A549 (cell line): ENCODE measurements at regions not wholly inside any gene's neighbourhood (a gene's known extent, or its start where the extent isn't known, plus 50 kb on each side); places are given as distances from the start of the nearest gene placed in this dataset.

Experiments used
- ATAC-seq, 2 experiments: fragments of 200-7000 bp in 1 of 2; fragments of >200 bp in 1 of 2; cut with Nextera tagmentation in 1 of 2; cut with Tn5 transposase in 1 of 2; 3 replicates each; pipeline versions ENCODE4 v1.8.0 to v1.9.1; 2018 to 2020; ENCODE audit warnings: mild to moderate bottlenecking in 1 of 2, moderate library complexity in 1 of 2
- CTCF ChIA-PET: fragments of 300-600 bp; sonication (Branson Sonifier 250); formaldehyde crosslinking; extraction: SDS; loops from one replicate; lab custom pipeline; 2021; ENCODE audit warnings: antibody characterized with exemption, inconsistent platforms; lab: Yijun Ruan, JAX
- POLR2A ChIA-PET: fragments of 350-600 bp; formaldehyde crosslinking; extraction: SDS; loops from one replicate; lab custom pipeline; 2021; ENCODE audit warnings: antibody characterized with exemption, inconsistent platforms; lab: Yijun Ruan, JAX
- DNase-seq, 2 experiments: peaks; one replicate each; pipeline versions ENCODE4 v3.0.0 to v3.0.0-alpha.2; 2011 to 2016; ENCODE audit warnings: low read depth in 1 of 2, low spot score in 1 of 2
- FAIRE-seq: peaks from 2 replicates; lab custom pipeline; 2011; peaks lifted over from hg19 to GRCh38; lab: Jason Lieb, UNC
- H3K27ac ChIP-seq, 2 experiments: fragments of >200 bp; sonication (Bioruptor Twin); formaldehyde crosslinking; 3 replicates each; pipeline ENCODE4 v1.5.1; 2016 to 2017
- H3K4me1 ChIP-seq: fragments of >200 bp; sonication (Bioruptor Twin); formaldehyde crosslinking; 3 replicates; pipeline ENCODE4 v1.6.1; 2016
- H3K4me2 ChIP-seq: fragments of >200 bp; sonication (Bioruptor Twin); formaldehyde crosslinking; 3 replicates; pipeline ENCODE4 v1.6.1; 2016
- H3K4me3 ChIP-seq: fragments of >200 bp; sonication (Bioruptor Twin); formaldehyde crosslinking; 3 replicates; pipeline ENCODE4 v1.5.1; 2016
- H3K9me3 ChIP-seq: fragments of >200 bp; sonication (Bioruptor Twin); formaldehyde crosslinking; 3 replicates; pipeline ENCODE4 v1.6.1; 2016
- CBX2 ChIP-seq: fragments of 200-600 bp; sonication (generic); IDR thresholded peaks from 2 replicates; pipeline ENCODE4 v1.6.1; 2016; ENCODE audit warnings: low read depth, mild to moderate bottlenecking, borderline replicate concordance
- CBX8 ChIP-seq: fragments of 200-600 bp; sonication (generic); IDR thresholded peaks from 2 replicates; pipeline ENCODE4 v1.6.1; 2016
- CEBPB ChIP-seq, 2 experiments: fragments of >200 bp in 1 of 2; sonication (Bioruptor Twin) in 1 of 2; formaldehyde crosslinking in 1 of 2; IDR thresholded peaks; 2 replicates each; pipeline ENCODE4 v1.6.1; 2012 to 2016
- CHD2 ChIP-seq: fragments of 150-350 bp; IDR thresholded peaks from 2 replicates; pipeline ENCODE4 v1.6.1; 2014; ENCODE audit warnings: low read length; ENCODE audit not compliant: partially characterized antibody
- EHF ChIP-seq: fragments of 250-450 bp; sonication (Bioruptor Pico); IDR thresholded peaks from 2 replicates; pipeline ENCODE4 v1.5.0; 2020; ENCODE audit warnings: mild to moderate bottlenecking
- ESRRA ChIP-seq: fragments of 150-350 bp; IDR thresholded peaks from 2 replicates; pipeline ENCODE4 v1.6.1; 2014; ENCODE audit warnings: mild to moderate bottlenecking, low read length, borderline replicate concordance
- FOSB ChIP-seq: fragments of 250-450 bp; sonication (Bioruptor Pico); IDR thresholded peaks from 2 replicates; pipeline ENCODE4 v1.5.0; 2020; ENCODE audit warnings: mild to moderate bottlenecking, moderate library complexity
- FOSL2 ChIP-seq, 2 experiments: fragments of 450-650 bp in 1 of 2; fragments of >200 bp in 1 of 2; sonication (Bioruptor Twin) in 1 of 2; formaldehyde crosslinking; IDR thresholded peaks; 2 replicates each; pipeline versions ENCODE4 v1.5.0 to v1.6.1; 2016 to 2020; ENCODE audit warnings: mild to moderate bottlenecking in 1 of 2, moderate library complexity in 1 of 2
- FOXS1 ChIP-seq: fragments of 250-450 bp; sonication (Bioruptor Pico); IDR thresholded peaks from 2 replicates; pipeline ENCODE4 v1.5.0; 2020; ENCODE audit warnings: mild to moderate bottlenecking, moderate library complexity
- HDAC2 ChIP-seq: fragments of 200-600 bp; sonication (generic); IDR thresholded peaks from 2 replicates; pipeline ENCODE4 v1.6.1; 2016
- HEYL ChIP-seq: fragments of 250-450 bp; sonication (Bioruptor Pico); IDR thresholded peaks from 2 replicates; pipeline ENCODE4 v1.8.0; 2021; ENCODE audit warnings: mild to moderate bottlenecking, moderate library complexity
- HOXA7 ChIP-seq: fragments of 250-450 bp; sonication (Bioruptor Pico); IDR thresholded peaks from 2 replicates; pipeline ENCODE4 v1.5.0; 2020; ENCODE audit warnings: mild to moderate bottlenecking, moderate library complexity
- HOXB13 ChIP-seq: fragments of 250-450 bp; sonication (Bioruptor Pico); IDR thresholded peaks from 2 replicates; pipeline ENCODE4 v1.5.0; 2020; ENCODE audit warnings: low read depth, mild to moderate bottlenecking, moderate library complexity
- JUNB ChIP-seq: fragments of >200 bp; sonication (Bioruptor Twin); formaldehyde crosslinking; IDR thresholded peaks from 2 replicates; pipeline ENCODE4 v1.6.1; 2016
- KDM1A ChIP-seq: fragments of 200-600 bp; sonication (generic); IDR thresholded peaks from 2 replicates; pipeline ENCODE4 v1.6.1; 2016; ENCODE audit warnings: low read depth, mild to moderate bottlenecking
- KDM5A ChIP-seq: fragments of 200-600 bp; sonication (generic); IDR thresholded peaks from 2 replicates; pipeline ENCODE4 v1.6.1; 2016; ENCODE audit warnings: antibody characterized with exemption, mild to moderate bottlenecking
- MAFK ChIP-seq: fragments of 450-650 bp; IDR thresholded peaks from 2 replicates; pipeline ENCODE4 v1.6.1; 2014; ENCODE audit not compliant: partially characterized antibody
- MAZ ChIP-seq: fragments of 150-350 bp; IDR thresholded peaks from 2 replicates; pipeline ENCODE4 v1.6.1; 2014; ENCODE audit warnings: antibody characterized with exemption, low read depth, low read length, borderline replicate concordance
- PHF8 ChIP-seq: fragments of 200-600 bp; sonication (generic); IDR thresholded peaks from 2 replicates; pipeline ENCODE4 v1.6.1; 2016; ENCODE audit warnings: low read depth, mild to moderate bottlenecking, antibody characterized with exemption, moderate library complexity, borderline replicate concordance
- POLR2A ChIP-seq: IDR thresholded peaks from 2 replicates; pipeline ENCODE4 v1.6.1; 2012; ENCODE audit warnings: mild to moderate bottlenecking, low read length
- RAD21 ChIP-seq, 2 experiments: fragments of >200 bp in 1 of 2; sonication (Bioruptor Twin) in 1 of 2; formaldehyde crosslinking in 1 of 2; IDR thresholded peaks in 1 of 2; conservative IDR thresholded peaks in 1 of 2; 2 replicates in 1 of 2; 3 replicates in 1 of 2; pipeline ENCODE4 v1.6.1; 2012 to 2018; ENCODE audit warnings: inconsistent platforms in 1 of 2
- RCOR1 ChIP-seq: fragments of 150-350 bp; IDR thresholded peaks from 2 replicates; pipeline ENCODE4 v1.6.1; 2014; ENCODE audit warnings: antibody characterized with exemption, low read length, low read depth
- RFX5 ChIP-seq: fragments of 450-650 bp; IDR thresholded peaks from 2 replicates; pipeline ENCODE4 v1.7.1; 2014; ENCODE audit warnings: antibody characterized with exemption, mild to moderate bottlenecking, moderate library complexity
- TP53 ChIP-seq: fragments of 250-450 bp; sonication (Bioruptor Pico); IDR thresholded peaks from 2 replicates; pipeline ENCODE4 v1.5.0; 2021; ENCODE audit warnings: mild to moderate bottlenecking, moderate library complexity
- ZC3H11A ChIP-seq: fragments of 450-650 bp; IDR thresholded peaks from 2 replicates; pipeline ENCODE4 v1.6.1; 2014; ENCODE audit warnings: antibody characterized with exemption, mild to moderate bottlenecking
- WGBS: methylation state at CpG from one replicate; pipeline ENCODE4 v1.1.6; 2017; ENCODE audit errors: missing lambda C conversion rate; 5-methylcytosine and 5-hydroxymethylcytosine counted together
- TF ChIP-seq, protein P1 (sequence below): IDR thresholded peaks from 2 replicates; pipeline ENCODE4 v1.6.1; 2012
- TF ChIP-seq, protein P2 (sequence below): fragments of 450-650 bp; IDR thresholded peaks from 2 replicates; pipeline ENCODE4 v1.6.1; 2014; ENCODE audit warnings: antibody characterized with exemption
- TF ChIP-seq, protein P3 (sequence below): IDR thresholded peaks from 2 replicates; pipeline ENCODE4 v1.6.1; 2012
- TF ChIP-seq, protein P4 (sequence below): fragments of 250-450 bp; sonication (Bioruptor Pico); IDR thresholded peaks from 2 replicates; pipeline ENCODE4 v1.5.0; 2020; ENCODE audit warnings: low read depth, mild to moderate bottlenecking, moderate library complexity

DNA sequence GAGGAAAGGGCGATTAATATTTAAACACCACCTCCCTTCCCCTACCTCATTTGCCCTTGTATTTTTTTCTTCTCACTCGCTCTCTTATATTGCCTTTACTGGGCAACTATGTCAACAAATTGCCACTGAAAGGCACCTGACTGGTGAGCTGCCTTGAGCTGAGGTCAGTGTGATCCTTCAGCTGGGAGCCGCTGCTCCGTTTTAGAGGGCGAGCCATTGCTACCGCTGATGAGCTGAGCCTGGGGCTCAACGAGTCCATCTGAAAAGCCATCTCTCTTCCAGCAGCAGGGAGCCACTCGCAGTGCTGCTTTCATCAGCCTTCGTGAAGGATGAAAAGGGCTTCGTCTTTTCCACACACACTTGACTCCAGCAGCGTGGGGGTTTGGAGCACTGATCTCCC is 108.0 kb upstream of the KIF26B start:
- POLR2A ChIA-PET: no interaction called here
- WGBS: 94% methylated on average over 11 of the region's 11 CpGs
- Histone ChIP-seq H3K4me3 (no peak overlapping the region), H3K4me2 (no peak overlapping the region), H3K9me3 (no peaks in the 10 kb centered on the region), H3K27ac (no peak overlapping the region), H3K4me1 (peaks cover 22% of the 10 kb centered on the region)
- CTCF ChIA-PET: interaction anchor here (0.7 to 1.9 kb wide), 2 partner anchors 125 to 246 kb away, joined by 3 to 5 read pairs; no protein-coding TSS in a partner anchor
- no peak for DNase-seq
- no peak for ATAC-seq
- FAIRE-seq: no peak
- TF ChIP-seq PHF8: no peak
- TF ChIP-seq HEYL (CRISPR knock-in tag): no peak
- TF ChIP-seq, protein P1, sequence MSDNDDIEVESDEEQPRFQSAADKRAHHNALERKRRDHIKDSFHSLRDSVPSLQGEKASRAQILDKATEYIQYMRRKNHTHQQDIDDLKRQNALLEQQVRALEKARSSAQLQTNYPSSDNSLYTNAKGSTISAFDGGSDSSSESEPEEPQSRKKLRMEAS: no peak
- no peak for TF ChIP-seq FOSL2 (IDR thresholded peaks at IDR 0.05)
- no peak for TF ChIP-seq FOSL2 (CRISPR knock-in tag; IDR thresholded peaks at IDR 0.05)
- TF ChIP-seq, protein P2, sequence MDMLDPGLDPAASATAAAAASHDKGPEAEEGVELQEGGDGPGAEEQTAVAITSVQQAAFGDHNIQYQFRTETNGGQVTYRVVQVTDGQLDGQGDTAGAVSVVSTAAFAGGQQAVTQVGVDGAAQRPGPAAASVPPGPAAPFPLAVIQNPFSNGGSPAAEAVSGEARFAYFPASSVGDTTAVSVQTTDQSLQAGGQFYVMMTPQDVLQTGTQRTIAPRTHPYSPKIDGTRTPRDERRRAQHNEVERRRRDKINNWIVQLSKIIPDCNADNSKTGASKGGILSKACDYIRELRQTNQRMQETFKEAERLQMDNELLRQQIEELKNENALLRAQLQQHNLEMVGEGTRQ: no peak
- no peak for TF ChIP-seq CHD2
- no peak for TF ChIP-seq FOXS1 (CRISPR knock-in tag)
- no peak for TF ChIP-seq MAFK
- TF ChIP-seq EHF (CRISPR knock-in tag): no peak
- TF ChIP-seq MAZ: no peak
- TF ChIP-seq HOXA7 (CRISPR knock-in tag): no peak
- no peak for TF ChIP-seq KDM5A
- TF ChIP-seq, protein P3, sequence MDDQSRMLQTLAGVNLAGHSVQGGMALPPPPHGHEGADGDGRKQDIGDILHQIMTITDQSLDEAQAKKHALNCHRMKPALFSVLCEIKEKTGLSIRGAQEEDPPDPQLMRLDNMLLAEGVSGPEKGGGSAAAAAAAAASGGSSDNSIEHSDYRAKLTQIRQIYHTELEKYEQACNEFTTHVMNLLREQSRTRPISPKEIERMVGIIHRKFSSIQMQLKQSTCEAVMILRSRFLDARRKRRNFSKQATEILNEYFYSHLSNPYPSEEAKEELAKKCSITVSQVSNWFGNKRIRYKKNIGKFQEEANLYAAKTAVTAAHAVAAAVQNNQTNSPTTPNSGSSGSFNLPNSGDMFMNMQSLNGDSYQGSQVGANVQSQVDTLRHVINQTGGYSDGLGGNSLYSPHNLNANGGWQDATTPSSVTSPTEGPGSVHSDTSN: no peak
- no peak for TF ChIP-seq CEBPB (IDR thresholded peaks at IDR 0.05)
- no peak for TF ChIP-seq JUNB
- TF ChIP-seq HDAC2: no peak
- no peak for TF ChIP-seq KDM1A
- no peak for TF ChIP-seq CBX8
- TF ChIP-seq TP53 (CRISPR knock-in tag): no peak

DNA sequence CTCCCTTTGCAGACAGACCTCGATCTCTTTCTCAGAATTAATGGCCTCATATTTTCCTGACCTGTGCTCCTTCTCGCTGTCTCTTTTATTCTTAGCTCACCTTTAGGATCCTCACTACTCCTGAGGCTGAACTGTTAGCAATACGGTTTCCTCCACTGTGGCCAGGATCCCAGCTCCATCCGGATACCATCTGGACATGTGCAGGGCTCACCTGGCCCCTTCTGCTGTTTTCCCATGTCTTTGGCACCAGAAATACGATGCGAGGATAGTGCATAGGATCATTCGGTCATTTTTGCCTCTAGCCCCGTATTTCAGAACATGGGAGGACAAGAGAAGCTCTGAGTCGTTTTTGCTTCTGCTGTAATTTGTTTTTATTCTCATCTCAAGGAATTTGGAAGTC is 108.5 kb upstream of the KIF26B start:
- Histone ChIP-seq H3K27ac (no peak overlapping the region), H3K4me1 (peaks cover 22% of the 10 kb centered on the region), H3K4me3 (no peak overlapping the region), H3K9me3 (no peaks in the 10 kb centered on the region), H3K4me2 (peak overlapping the region; percentile 47; the same call in 1 of the 3 replicates)
- 82% methylated on average over 9 of the region's 9 CpGs for WGBS
- POLR2A ChIA-PET: no interaction called here
- TF ChIP-seq POLR2A (no peak), FOSB (CRISPR knock-in tag) (no peak), RCOR1 (no peak), ZC3H11A (no peak), ESRRA (no peak), HOXB13 (CRISPR knock-in tag) (no peak), RAD21 (conservative IDR thresholded peaks at IDR 0.05 in 1 of 2, IDR thresholded peaks at IDR 0.05 in 1 of 2) (no peak), RFX5 (no peak), CBX2 (no peak), HDAC2 (no peak), EHF (CRISPR knock-in tag) (no peak)
- TF ChIP-seq, protein P4, sequence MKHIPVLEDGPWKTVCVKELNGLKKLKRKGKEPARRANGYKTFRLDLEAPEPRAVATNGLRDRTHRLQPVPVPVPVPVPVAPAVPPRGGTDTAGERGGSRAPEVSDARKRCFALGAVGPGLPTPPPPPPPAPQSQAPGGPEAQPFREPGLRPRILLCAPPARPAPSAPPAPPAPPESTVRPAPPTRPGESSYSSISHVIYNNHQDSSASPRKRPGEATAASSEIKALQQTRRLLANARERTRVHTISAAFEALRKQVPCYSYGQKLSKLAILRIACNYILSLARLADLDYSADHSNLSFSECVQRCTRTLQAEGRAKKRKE (CRISPR knock-in tag): no peak
- DNase-seq (no peak), ATAC-seq (no peak), FAIRE-seq (no peak)
- CTCF ChIA-PET: interaction anchor here (0.6 to 1.9 kb wide), 3 partner anchors 106 to 245 kb away, joined by 3 to 5 read pairs (median 4); no protein-coding TSS in a partner anchor
